ENCODE measurements at regions not wholly inside any gene's neighbourhood (a gene's known extent, or its start where the extent isn't known, plus 50 kb on each side); places are given as distances from the start of the nearest gene placed in this dataset.

GRCh38 chr5:174527916-174528540 is 196.4 kb upstream of the MSX2 start:
- no peak for TF ChIP-seq CTCF (conservative IDR thresholded peaks at IDR 0.05 in 1 of 2, IDR thresholded peaks at IDR 0.05 in 1 of 2; ENCODE audit: low read depth in 1 of 2, low read length in 2 of 2)
- no peak for TF ChIP-seq EZH2 (IDR thresholded peaks at IDR 0.05; ENCODE audit: low read length, missing control alignments)
